ENCODE measurements at regions not wholly inside any gene's neighbourhood (a gene's known extent, or its start where the extent isn't known, plus 50 kb on each side); places are given as distances from the start of the nearest gene placed in this dataset.
"Not testable (repeated sequence)": the region's sequence is repeated elsewhere in the genome, so short reads cannot be mapped to it uniquely, and the experiment has no call there.

DNA sequence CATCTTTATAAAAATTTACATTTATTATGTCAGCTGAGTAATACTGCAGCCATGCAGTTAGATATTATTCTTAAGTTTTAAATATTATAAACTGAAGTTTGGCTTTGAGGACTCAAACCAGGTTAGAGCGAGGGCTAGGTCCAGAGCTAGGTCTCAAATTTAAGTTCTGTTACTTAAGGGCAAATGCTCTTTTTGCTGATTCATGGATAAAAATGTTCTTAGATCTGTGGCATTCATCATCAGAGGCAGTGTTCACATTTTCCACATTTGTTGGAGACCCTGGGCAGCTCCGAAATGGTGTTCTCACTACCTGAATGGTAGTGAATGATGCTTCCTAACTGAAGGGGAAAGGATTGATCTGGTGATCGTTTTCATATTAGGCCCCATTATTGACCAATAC lies 121.4 kb upstream of the MB21D2 start:
- intact Hi-C loops (cut with DNase I), result loop anchor here (10.0 kb wide), 1 partner anchor 594 kb away; no protein-coding TSS in a partner anchor
- DNase-seq (ENCODE audit: missing footprints) (no peak), ATAC-seq (no peak)

DNA sequence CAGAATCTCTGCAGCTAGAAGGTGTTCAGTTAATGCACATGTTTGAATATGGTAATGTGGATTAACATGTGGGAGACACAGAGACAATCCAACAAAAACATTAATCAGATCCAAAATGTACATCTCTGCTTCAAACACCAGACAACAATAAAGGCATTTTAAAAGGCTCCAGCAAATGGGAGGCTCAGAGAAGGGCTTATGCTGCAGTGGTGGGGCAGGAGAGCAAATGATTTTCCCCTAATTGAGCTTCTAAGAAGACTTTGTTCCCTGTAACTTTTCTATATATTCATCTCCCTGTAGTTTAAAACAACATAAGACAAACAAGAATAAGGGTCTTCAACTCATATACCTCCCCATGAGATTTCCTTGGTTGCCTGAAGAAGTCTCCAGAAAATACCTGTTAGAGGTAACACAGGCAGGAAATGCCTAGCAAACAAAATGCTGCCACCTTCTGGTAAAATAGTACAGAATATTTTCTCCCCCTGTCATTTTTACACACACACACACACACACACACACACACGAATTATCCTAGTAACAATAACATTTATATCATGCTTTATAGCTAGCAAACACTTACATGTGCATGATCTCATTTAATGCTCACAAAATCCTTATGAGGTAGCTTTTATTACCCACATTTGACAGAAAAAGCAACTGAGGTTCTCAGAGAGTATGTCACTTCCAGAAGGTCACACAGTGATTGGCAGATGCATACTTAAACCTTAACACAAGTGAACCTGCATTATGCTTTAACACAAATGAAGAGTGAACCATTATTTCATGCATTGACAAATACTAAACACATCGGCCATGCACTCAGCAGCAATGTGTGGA lies 123.4 kb upstream of the MB21D2 start:
- no peak for ATAC-seq
- DNase-seq (ENCODE audit: missing footprints), result no peak
- intact Hi-C loops (cut with DNase I), result loop anchor here (1.0 to 2.0 kb wide), 3 partner anchors 124 to 530 kb away; partner anchors contain the start of gene MB21D2

DNA sequence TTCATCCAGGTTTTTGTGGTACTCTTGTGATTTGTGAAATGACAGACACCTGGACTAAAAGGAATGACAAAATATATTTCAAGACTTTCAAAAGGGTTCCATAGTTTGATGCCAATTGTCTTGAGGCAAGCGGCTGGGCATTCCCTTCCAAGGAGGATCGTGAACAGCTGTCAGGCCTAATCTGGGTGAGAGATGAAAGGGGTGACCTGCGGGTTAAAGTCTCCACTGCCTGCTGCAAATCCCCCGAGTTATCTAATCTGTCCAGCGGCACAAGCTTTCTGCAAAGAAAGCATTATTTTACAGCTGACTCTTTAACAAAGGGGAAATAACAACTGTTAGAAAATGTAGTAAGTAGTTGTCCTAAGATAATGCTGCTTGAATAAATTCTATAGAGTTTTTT lies 128.7 kb upstream of the MB21D2 start:
- intact Hi-C loops (cut with DNase I), result no loop called here
- no peak for ATAC-seq
- DNase-seq (ENCODE audit: missing footprints), result no peak

GRCh38 chr3:193047461-193047860 lies 129.8 kb upstream of the MB21D2 start:
- DNase-seq (ENCODE audit: missing footprints); intact Hi-C loops (cut with DNase I); ATAC-seq: not testable (repeated sequence)

- ATAC-seq (no peak), DNase-seq (ENCODE audit: missing footprints) (no peak)
- intact Hi-C loops (cut with DNase I), result no loop called here
Measured at GRCh38 chr3:193048127-193048526, 130.5 kb upstream of the MB21D2 start.

- DNase-seq (ENCODE audit: missing footprints) (no peak), ATAC-seq (peak; percentile 37)
- intact Hi-C loops (cut with DNase I), result no loop called here
Measured at GRCh38 chr3:193049935-193050334, 132.3 kb upstream of the MB21D2 start.

GRCh38 chr3:193051314-193051713 lies 133.7 kb upstream of the MB21D2 start:
- no peak for DNase-seq (ENCODE audit: missing footprints)
- no peak for ATAC-seq
- intact Hi-C loops (cut with DNase I), result no loop called here

DNA sequence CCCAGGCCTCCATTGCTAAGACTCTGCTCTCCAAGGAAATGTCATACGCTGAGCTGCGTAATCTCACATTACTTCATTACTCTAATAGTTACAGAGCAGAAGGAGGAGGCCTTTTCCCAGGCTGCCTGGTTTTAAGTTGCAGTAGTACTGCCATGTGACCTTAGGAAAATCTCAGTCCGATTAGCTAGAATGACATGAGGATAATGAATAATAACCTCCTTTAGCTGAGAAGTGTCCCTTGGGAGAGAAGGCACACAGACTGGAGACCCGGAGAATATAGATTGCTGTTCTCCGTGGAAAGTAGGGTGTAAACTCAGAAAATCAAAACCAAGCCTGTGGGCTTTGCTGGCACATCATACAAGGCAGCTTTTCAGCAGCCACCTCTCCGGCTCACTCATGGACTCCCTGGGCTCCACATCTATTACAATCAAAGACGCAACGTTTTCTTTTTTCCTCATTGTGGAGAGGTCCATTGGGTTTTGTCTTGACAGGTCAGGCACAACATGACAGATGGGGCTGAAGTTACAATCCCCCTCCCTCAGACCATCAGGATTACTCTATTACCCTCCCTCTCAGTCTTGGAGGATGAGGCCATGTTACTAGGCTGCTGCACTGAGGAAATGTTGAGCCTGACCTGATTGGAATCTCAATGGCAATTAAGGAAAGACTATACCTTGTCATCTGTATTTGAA lies 134.8 kb upstream of the MB21D2 start:
- ATAC-seq (peak; percentile 86), DNase-seq (ENCODE audit: missing footprints) (no peak)
- intact Hi-C loops (cut with DNase I), result no loop called here

GRCh38 chr3:193053046-193053435 lies 135.4 kb upstream of the MB21D2 start:
- intact Hi-C loops (cut with DNase I), result no loop called here
- no peak for DNase-seq (ENCODE audit: missing footprints)
- ATAC-seq, result no peak

GRCh38 chr3:193055352-193055751 lies 137.7 kb upstream of the MB21D2 start:
- intact Hi-C loops (cut with DNase I), result no loop called here
- no peak for DNase-seq (ENCODE audit: missing footprints)
- ATAC-seq, result no peak

DNA sequence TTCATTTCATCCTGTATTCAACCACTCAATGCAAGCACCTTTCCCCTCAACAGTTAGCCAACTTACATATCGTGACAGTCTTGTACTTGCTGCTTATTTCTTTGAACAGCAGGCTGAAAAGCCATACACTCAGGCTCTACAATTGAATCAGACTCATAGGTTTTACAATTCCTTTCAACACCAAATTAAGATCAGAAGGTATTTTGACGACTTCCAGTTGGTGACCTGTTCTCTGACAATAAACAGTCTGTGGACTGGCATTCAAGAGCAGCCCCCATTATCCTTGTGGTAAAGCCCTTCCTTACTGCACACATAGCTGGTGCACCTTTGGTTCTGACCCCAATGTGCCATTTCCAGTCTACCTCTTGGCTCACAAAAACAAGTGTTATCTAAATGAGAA lies 140.0 kb upstream of the MB21D2 start:
- DNase-seq (ENCODE audit: missing footprints) (no peak), ATAC-seq (no peak)
- intact Hi-C loops (cut with DNase I), result no loop called here

- intact Hi-C loops (cut with DNase I), result no loop called here
- no peak for ATAC-seq
Measured at GRCh38 chr3:193060748-193061546, 143.3 kb upstream of the MB21D2 start.

GRCh38 chr3:193068365-193068764 lies 150.7 kb upstream of the MB21D2 start:
- ATAC-seq (no peak), DNase-seq (ENCODE audit: missing footprints) (no peak)
- intact Hi-C loops (cut with DNase I), result no loop called here

More at GRCh38 chr3:193060748-193061546, 143.3 kb upstream of the MB21D2 start:
- DNase-seq (ENCODE audit: missing footprints), result no peak

GRCh38 chr3:193069732-193070131 lies 152.1 kb upstream of the MB21D2 start:
- DNase-seq (ENCODE audit: missing footprints); ATAC-seq; intact Hi-C loops (cut with DNase I): not testable (repeated sequence)

DNA sequence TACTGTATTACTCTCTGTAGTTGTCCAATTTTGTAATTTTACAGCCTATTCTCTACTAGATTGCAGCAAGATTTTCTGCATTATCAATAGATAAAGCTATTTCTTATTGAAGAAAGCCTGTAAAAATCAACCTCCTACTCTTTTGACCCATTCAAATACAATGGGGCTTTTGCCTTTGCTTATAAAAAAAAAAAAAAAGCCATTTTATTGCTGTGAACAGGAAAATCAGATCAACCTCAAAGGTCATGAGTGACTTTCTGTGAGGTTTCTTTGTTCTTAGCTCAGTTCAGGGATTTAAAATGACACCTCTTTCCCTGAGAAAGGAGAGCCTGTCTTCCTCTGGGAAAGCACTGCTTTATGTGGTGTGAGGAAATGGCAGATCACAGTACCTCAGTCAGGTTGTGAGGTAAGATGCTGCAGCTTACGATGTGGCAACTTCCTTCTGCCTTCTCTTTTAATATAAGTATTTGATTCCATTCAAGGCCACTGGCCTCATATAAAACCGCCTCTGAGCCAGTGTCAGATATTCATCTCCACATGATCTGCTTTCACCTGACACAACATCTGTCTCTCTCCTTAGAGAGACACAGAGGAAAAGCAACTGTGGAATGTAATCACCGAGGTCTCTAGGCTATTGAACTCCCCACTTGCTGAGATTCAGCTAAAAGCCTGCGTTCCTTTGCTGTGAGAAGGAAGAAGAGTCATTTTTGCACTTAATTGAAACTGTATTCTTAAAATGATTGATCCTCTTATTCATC lies 161.5 kb upstream of the MB21D2 start:
- intact Hi-C loops (cut with DNase I), result no loop called here
- DNase-seq (ENCODE audit: missing footprints) (no peak), ATAC-seq (no peak)

DNA sequence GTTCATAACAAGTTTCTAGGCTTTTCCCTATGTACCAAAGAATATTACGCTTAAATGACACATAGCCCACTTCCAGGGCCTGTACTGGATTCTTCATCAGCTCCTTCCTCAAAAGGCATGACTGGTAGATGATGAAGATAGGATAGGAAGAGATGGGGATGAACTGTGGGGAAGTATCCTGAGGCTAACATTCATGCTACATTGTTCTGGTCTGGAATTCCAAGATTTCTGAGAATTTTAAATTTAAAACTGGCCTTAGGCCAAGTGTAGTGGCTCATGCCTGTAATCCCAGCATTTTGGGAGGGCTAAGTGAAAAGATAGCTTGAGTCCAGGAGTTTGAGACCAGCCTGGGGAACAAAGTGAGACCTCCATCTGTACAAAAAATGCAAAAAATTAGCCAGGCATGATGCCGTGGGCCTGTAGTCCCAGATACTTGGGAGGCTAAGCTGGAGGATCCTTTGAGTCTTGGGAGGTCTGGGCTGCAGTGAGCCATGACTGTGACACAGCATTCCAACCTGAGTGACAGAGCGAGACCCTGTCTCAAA lies 160.1 kb upstream of the PLAAT1 start:
- ATAC-seq (no peak), DNase-seq (ENCODE audit: missing footprints) (no peak)

DNA sequence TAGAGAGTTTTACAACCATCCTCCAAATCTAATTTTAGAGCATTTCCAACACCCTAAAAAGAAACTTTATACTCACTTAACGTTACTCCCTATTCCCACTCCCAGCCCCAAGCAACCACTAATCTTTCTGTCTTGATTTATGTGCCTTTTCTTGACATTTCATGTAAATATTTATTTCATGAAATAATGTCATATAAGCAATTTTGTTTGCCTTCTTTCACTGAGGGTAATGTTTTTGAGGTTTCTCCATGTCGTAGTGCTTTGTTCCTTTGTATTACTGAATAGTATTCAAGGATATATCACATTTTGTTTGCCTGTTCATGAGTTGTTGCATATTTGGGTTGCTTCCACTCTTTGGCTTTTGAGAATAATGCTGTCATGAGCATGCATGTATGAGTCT lies 155.4 kb upstream of the PLAAT1 start:
- ATAC-seq, result no peak
- intact Hi-C loops (cut with DNase I), result no loop called here

More for the DNA sequence above, 160.1 kb upstream of the PLAAT1 start:
- intact Hi-C loops (cut with DNase I), result no loop called here

GRCh38 chr3:193086681-193087080 lies 154.3 kb upstream of the PLAAT1 start:
- intact Hi-C loops (cut with DNase I), result no loop called here
- no peak for ATAC-seq

More for the DNA sequence above, 155.4 kb upstream of the PLAAT1 start:
- no peak for DNase-seq (ENCODE audit: missing footprints)

More at GRCh38 chr3:193086681-193087080, 154.3 kb upstream of the PLAAT1 start:
- no peak for DNase-seq (ENCODE audit: missing footprints)

Data from Right ventricle myocardium inferior (tissue), 1 donor.